ENCODE measurements at regions not wholly inside any gene's neighbourhood (a gene's known extent, or its start where the extent isn't known, plus 50 kb on each side); places are given as distances from the start of the nearest gene placed in this dataset.

DNA sequence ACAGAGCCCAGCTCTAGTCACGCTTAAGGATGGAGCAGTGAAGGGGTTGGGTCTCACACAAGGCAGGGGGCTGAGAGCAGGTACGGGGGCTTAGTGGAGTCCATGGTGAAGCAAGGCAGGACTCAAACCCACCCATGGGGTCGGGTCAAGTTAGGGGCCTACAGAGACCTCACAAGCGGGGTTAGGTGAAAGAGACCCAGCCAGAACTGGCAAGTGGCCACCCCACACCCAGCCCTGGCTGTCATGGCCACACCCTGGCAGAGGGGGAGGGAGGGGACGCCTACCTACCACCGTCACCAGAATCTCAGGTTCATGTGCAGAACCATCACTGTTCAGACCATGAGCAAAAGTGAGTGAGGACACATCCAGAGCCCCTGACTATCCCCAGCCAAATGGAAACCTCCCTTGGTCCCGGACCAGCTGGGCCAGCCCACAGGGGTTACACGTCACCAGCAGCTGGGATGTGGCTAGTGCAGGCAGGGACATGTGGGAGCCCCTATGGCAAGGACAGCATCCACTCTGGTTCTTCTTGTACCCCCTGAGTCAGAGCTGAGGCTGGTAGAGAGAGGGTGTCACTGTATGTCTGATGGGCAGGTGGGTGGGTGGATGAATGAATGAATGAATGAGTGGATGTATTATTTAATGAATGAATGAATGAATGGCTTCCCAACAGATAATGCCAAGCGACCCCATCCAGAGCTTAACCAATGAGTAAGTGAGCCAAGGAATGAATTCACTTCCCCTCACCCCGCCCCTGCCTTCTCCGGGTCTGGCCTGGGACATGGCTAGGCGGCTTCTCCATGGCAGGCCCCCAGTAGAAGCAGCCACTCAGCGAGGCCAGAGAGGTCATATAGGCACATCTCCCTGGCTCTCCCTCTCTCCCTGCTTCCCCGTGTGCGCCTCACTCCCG is 681.6 kb downstream of the TBC1D22A start:
- ATAC-seq (no peak), DNase-seq (ENCODE audit: low spot score) (no peak), FAIRE-seq (no peak)
- H3K9me3 ChIP-seq (ENCODE audit: low read length), result no peaks in the 10 kb centered on the region
- no peaks in the 10 kb centered on the region for H3K4me1 ChIP-seq (ENCODE audit: insufficient read depth, low read length)
- ChIA-PET POLR2A (no interaction called here), CTCF (ENCODE audit: low intra/inter-chr PET ratio, low total read pairs) (no interaction called here)
- TF ChIP-seq, protein P1, sequence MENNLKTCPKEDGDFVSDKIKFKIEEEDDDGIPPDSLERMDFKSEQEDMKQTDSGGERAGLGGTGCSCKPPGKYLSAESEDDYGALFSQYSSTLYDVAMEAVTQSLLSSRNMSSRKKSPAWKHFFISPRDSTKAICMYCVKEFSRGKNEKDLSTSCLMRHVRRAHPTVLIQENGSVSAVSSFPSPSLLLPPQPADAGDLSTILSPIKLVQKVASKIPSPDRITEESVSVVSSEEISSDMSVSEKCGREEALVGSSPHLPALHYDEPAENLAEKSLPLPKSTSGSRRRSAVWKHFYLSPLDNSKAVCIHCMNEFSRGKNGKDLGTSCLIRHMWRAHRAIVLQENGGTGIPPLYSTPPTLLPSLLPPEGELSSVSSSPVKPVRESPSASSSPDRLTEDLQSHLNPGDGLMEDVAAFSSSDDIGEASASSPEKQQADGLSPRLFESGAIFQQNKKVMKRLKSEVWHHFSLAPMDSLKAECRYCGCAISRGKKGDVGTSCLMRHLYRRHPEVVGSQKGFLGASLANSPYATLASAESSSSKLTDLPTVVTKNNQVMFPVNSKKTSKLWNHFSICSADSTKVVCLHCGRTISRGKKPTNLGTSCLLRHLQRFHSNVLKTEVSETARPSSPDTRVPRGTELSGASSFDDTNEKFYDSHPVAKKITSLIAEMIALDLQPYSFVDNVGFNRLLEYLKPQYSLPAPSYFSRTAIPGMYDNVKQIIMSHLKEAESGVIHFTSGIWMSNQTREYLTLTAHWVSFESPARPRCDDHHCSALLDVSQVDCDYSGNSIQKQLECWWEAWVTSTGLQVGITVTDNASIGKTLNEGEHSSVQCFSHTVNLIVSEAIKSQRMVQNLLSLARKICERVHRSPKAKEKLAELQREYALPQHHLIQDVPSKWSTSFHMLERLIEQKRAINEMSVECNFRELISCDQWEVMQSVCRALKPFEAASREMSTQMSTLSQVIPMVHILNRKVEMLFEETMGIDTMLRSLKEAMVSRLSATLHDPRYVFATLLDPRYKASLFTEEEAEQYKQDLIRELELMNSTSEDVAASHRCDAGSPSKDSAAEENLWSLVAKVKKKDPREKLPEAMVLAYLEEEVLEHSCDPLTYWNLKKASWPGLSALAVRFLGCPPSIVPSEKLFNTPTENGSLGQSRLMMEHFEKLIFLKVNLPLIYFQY (CRISPR knock-in tag; IDR thresholded peaks at IDR 0.05; ENCODE audit: borderline replicate concordance), result no peak
- TF ChIP-seq ASH2L (IDR thresholded peaks at IDR 0.05; ENCODE audit: insufficient read length, low read depth, low read length) (no peak), ISL2 (CRISPR knock-in tag; IDR thresholded peaks at IDR 0.05) (no peak), ZNF30 (CRISPR knock-in tag; IDR thresholded peaks at IDR 0.05) (no peak), ZSCAN21 (CRISPR knock-in tag; IDR thresholded peaks at IDR 0.05; ENCODE audit: borderline replicate concordance) (no peak), RARG (CRISPR knock-in tag; IDR thresholded peaks at IDR 0.05; ENCODE audit: low read depth) (no peak)
- TF ChIP-seq, protein P2, sequence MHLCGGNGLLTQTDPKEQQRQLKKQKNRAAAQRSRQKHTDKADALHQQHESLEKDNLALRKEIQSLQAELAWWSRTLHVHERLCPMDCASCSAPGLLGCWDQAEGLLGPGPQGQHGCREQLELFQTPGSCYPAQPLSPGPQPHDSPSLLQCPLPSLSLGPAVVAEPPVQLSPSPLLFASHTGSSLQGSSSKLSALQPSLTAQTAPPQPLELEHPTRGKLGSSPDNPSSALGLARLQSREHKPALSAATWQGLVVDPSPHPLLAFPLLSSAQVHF (CRISPR knock-in tag; IDR thresholded peaks at IDR 0.05), result no peak
- TF ChIP-seq, protein P3, sequence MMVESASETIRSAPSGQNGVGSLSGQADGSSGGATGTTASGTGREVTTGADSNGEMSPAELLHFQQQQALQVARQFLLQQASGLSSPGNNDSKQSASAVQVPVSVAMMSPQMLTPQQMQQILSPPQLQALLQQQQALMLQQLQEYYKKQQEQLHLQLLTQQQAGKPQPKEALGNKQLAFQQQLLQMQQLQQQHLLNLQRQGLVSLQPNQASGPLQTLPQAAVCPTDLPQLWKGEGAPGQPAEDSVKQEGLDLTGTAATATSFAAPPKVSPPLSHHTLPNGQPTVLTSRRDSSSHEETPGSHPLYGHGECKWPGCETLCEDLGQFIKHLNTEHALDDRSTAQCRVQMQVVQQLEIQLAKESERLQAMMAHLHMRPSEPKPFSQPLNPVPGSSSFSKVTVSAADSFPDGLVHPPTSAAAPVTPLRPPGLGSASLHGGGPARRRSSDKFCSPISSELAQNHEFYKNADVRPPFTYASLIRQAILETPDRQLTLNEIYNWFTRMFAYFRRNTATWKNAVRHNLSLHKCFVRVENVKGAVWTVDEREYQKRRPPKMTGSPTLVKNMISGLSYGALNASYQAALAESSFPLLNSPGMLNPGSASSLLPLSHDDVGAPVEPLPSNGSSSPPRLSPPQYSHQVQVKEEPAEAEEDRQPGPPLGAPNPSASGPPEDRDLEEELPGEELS (CRISPR knock-in tag; IDR thresholded peaks at IDR 0.05), result no peak
- no TSS peak for BruUV-seq (replicated peaks)
- H3K27me3 ChIP-seq (ENCODE audit: control insufficient read depth in 1 of 2, insufficient read depth in 2 of 2, low read length in 2 of 2), result peaks cover 3 to 36% of the 10 kb centered on the region in 2 experiments; a peak in 3 of 5 replicates
- no peak overlapping the region for H3K9ac ChIP-seq (ENCODE audit: insufficient read depth, low read depth, low read length)
- no peak overlapping the region for H3K4me3 ChIP-seq (replicated peaks in 1 of 3; ENCODE audit: insufficient read depth in 1 of 3, low read depth in 2 of 3, low read length in 3 of 3)
- no peak overlapping the region for H3K4me2 ChIP-seq (ENCODE audit: low read depth, low read length)
- H3K36me3 ChIP-seq (replicated peaks in 1 of 2; ENCODE audit: control insufficient read depth in 1 of 2, insufficient read depth in 2 of 2, low read length in 2 of 2), result no peaks in the 10 kb centered on the region
- H3K27ac ChIP-seq (ENCODE audit: extremely low read length, insufficient read depth, low read length), result no peak overlapping the region
- no peaks in the 10 kb centered on the region for H4K20me1 ChIP-seq (ENCODE audit: insufficient read depth, low read length)
- in situ Hi-C loops (cut with HindIII; ENCODE audit: extremely low pct_ligation_motif_present, low pct_unique_long_range_greater_than_20kb) (no loop called here), intact Hi-C loops (cut with micrococcal nuclease; ENCODE audit: unreplicated experiment) (no loop called here)
- no peak overlapping the region for H2AFZ ChIP-seq (ENCODE audit: low read length)
- 17% methylated on average over 8 of the region's 16 CpGs for WGBS (ENCODE audit: low lambda C conversion rate)
- no peaks in the 10 kb centered on the region for H3K79me2 ChIP-seq (ENCODE audit: insufficient read depth, low read length)

All from HepG2 (cell line).